OCI-LY3 (cell line): ENCODE measurements at regions not wholly inside any gene's neighbourhood (a gene's known extent, or its start where the extent isn't known, plus 50 kb on each side); places are given as distances from the start of the nearest gene placed in this dataset.

Source experiments
- CTCF ChIP-seq: fragments of 200-600, 300-600 bp; sonication (generic); IDR thresholded peaks from 2 replicates; pipeline ENCODE4 v1.5.1; 2014; ENCODE audit warnings: antibody characterized with exemption, low read length, low read depth
- EZH2phosphoT487 ChIP-seq: fragments of 200-600 bp; shearing (Covaris generic); IDR thresholded peaks from 2 replicates; pipeline ENCODE4 v1.6.1; 2018; ENCODE audit warnings: antibody characterized with exemption, mixed run types, low read depth

DNA sequence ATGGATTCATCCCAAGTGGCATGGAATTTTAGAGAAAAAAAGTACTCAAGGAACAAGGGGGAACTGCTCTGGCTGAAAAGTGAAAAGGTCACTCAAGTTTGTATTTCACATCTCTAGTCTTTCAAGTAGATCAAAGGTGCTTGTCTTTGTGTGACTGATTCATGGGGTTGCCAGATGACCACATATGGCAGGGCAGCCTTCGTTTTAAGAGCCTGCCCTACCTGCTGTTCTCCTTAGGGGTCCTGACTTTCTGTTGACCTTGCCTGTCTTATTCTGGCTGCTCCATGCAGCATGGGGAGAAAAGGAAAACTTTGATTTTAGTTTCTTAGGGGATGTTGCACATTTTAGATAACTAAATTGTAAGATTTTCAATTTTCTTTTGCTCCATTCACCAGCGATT, 877.7 kb downstream of the TLE1 start:
- TF ChIP-seq CTCF (no peak), EZH2phosphoT487 (no peak)
